ENCODE measurements at regions not wholly inside any gene's neighbourhood (a gene's known extent, or its start where the extent isn't known, plus 50 kb on each side); places are given as distances from the start of the nearest gene placed in this dataset.
"Not testable (repeated sequence)": the region's sequence is repeated elsewhere in the genome, so short reads cannot be mapped to it uniquely, and the experiment has no call there.

DNA sequence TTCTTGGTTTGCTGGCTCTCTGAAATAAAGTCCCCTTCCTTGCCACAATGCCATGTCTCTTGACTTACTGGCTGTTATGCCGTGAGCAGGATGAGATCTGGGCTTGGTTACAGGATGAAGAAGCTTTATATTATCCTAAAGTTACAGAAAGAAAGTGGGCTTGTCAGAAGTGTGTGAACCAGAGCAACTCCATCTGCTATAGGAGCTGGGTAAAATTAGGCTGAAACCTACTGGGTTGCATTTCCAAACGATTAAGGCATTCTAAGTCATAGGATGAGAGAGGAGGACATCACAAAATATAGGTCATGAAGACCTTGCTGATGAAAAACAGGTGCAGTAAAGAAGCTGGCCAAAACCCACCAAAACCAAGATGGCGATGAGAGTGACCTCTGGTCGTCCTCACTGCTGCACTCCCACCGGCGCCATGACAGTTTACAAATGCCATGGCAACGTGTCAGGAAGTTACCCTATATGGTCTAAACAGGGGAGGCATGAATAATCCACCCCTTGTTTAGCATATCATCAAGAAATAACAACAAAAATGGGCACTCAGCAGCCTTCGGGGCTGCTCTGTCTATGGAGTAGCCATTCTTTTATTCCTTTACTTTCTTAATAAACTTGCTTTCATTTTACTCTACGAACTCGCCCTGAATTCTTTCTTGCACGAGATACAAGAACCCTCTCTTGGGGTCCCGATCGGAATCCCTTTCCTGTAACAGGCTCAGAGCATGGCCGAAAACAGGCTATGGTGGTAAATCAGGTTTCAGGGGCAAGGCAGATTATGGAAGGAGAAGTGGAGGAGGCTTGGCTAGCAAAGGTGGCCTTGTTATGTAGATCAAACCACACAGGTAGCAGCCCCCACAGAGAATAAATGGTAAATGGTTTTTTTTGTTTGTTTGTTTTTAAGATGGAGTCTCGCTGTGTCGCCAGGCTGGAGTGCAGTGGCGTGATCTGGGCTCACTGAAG lies 81.3 kb upstream of the C16orf82 start:
- no peak for TF ChIP-seq Cebpa-rat (IDR thresholded peaks at IDR 0.05)
- Histone ChIP-seq H3K9me3 (no peaks in the 10 kb centered on the region), H3K4me2 (no peak overlapping the region), H3K27me3 (no peaks in the 10 kb centered on the region), H3K36me3 (no peaks in the 10 kb centered on the region), H3K9ac (no peak overlapping the region), H4K20me1 (no peaks in the 10 kb centered on the region), H3K4me3 (no peak overlapping the region), H3K27ac (no peak overlapping the region), H3K4me1 (no peaks in the 10 kb centered on the region)

DNA sequence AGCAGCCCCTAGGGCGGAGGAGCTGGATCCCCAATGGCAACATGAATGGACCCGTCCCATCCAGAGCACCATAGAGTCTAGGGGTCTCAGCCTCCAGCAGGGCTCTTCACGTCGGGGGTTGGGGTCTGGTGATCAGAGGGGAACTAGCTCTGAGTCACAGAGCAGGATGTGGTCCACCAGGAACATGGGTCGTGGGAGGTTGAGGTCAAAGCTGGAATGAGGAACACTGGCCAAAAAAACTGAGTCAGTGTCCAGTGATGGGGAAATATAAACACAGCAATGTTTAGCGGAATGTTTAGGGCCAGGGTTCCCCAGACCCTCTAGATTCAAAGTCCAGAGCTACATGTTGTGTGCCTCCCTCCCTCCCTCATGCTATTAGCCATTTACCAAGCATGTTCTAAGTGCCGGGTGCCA lies 79.1 kb upstream of the C16orf82 start:
- no peaks in the 10 kb centered on the region for H3K27me3 ChIP-seq
- no peak overlapping the region for H3K9ac ChIP-seq
- H3K27ac ChIP-seq, result no peak overlapping the region
- TF ChIP-seq Cebpa-rat (IDR thresholded peaks at IDR 0.05), result no peak
- no peaks in the 10 kb centered on the region for H3K9me3 ChIP-seq
- no peaks in the 10 kb centered on the region for H4K20me1 ChIP-seq
- no peaks in the 10 kb centered on the region for H3K4me1 ChIP-seq
- H3K36me3 ChIP-seq, result no peaks in the 10 kb centered on the region
- no peak overlapping the region for H3K4me2 ChIP-seq
- no peak overlapping the region for H3K4me3 ChIP-seq

DNA sequence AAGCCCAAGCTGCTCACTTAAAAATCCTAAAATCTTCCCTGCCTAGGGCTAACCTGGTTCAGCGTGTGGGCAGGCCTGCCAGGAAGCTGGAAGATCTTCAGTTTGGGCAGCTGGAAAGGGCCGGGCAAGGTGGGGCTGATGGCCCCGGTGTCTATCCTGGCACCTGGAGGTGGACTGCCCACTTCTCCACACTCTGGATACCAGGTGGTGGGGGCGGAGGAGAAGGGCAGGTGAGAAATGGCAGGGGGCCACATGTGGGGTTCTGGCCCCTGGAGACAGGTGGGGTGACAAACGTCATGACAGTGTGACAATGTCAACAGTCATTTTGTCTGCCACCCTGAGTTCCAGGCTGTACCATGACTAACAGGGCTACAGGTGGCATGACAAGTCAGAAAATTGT lies 78.5 kb upstream of the C16orf82 start:
- Histone ChIP-seq H3K4me3 (no peak overlapping the region), H4K20me1 (no peaks in the 10 kb centered on the region), H3K27me3 (no peaks in the 10 kb centered on the region), H3K4me2 (no peak overlapping the region), H3K9me3 (no peaks in the 10 kb centered on the region), H3K4me1 (no peaks in the 10 kb centered on the region), H3K9ac (no peak overlapping the region), H3K27ac (no peak overlapping the region), H3K36me3 (no peaks in the 10 kb centered on the region)
- no peak for TF ChIP-seq Cebpa-rat (IDR thresholded peaks at IDR 0.05)

DNA sequence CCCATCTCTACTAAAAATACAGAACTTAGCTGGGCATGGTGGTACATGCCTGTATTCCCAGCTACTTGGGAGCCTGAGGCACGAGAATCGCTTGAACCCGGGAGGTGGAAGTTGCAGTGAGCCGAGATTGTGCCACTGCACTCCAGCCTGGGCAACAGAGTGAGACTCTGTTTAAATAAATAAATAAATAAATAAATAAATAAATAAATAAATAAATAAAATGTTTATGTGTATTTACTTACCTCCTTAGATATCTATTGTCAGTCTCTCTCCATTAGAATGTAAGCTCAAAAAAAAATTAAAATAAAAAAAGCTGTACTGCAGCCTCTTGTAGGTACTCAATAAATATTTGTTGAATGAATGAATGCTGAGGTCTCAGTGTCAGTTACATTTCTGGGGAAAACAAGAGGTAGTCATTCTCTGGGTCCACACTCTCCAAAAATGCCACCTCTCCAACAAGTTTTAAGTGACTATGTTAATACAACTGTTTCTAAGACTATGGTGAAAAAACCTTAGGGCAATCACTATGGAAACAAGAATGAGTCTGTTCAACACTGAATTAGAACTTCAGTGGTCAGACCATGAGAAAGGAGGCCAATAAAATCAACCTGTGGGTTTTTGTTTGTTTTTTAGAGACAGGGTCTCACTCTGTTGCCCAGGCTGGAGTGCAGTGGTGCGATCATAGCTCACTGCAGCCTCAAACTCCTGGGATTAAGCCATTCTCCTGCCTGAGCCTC lies 76.2 kb upstream of the C16orf82 start:
- H3K27ac ChIP-seq, H4K20me1 ChIP-seq, H3K36me3 ChIP-seq, H3K9ac ChIP-seq, H3K9me3 ChIP-seq, H3K4me2 ChIP-seq, H3K27me3 ChIP-seq, H3K4me3 ChIP-seq, H3K4me1 ChIP-seq: not testable (repeated sequence)

DNA sequence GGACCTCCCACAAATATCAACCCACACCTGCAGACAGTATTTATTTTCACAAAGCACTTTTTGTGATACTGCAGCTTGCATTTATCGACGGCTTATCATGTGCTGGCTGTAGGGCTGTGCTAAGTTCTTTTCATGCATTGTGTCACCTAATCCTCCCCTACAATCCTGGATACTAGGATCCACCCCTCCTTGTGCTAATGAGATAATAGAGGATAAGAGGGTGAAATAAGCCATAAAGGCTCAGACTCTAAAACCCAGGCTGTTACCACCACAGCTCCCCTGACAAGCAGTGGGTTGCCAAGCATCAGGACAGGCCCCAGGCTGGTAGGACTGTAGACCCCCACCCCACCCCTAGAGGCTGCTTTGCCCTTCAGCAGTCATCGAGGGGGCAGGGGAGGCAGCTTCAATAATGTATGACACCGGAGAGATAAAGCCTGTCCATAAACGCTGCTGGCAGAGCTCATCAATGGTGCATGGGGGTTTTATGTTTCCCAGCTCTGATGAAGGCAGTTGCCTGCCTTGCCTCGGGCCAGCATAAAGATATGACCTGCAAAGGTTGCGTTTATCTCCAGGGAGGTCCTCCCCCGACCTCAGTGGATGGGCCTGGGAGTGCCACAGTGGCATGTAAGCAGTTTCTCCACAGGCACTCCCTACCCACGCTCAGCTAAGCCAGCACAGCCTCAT lies 73.9 kb upstream of the C16orf82 start:
- no peak for TF ChIP-seq Cebpa-rat (IDR thresholded peaks at IDR 0.05)
- no peak overlapping the region for H3K4me3 ChIP-seq
- H3K36me3 ChIP-seq, result no peaks in the 10 kb centered on the region
- H3K9ac ChIP-seq, result no peak overlapping the region
- no peak overlapping the region for H3K27ac ChIP-seq
- H3K9me3 ChIP-seq, result peaks cover 13% of the 10 kb centered on the region
- H4K20me1 ChIP-seq, result no peaks in the 10 kb centered on the region
- no peak overlapping the region for H3K4me2 ChIP-seq
- no peaks in the 10 kb centered on the region for H3K4me1 ChIP-seq
- no peaks in the 10 kb centered on the region for H3K27me3 ChIP-seq

DNA sequence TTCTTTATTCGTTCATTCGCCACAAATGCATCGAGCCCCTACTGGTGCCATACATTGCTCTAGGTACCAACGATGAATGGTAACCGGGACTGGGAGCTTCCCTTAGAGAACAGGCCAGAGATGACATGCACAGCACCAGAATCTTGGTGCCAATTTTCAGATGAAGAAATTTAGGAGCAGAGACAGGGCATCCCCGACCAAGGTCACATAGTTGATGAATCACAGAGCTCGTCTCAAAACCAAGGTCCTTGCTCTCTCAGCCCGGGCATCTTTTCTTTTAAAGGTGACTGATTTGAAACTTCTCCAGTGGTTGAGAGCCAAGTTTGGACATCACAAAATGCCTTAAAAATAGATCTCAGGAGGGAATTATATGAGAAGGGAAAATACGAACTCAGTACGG lies 73.2 kb upstream of the C16orf82 start:
- Histone ChIP-seq H3K4me3 (no peak overlapping the region), H3K4me1 (no peaks in the 10 kb centered on the region), H4K20me1 (no peaks in the 10 kb centered on the region), H3K27ac (no peak overlapping the region), H3K36me3 (no peaks in the 10 kb centered on the region), H3K27me3 (no peaks in the 10 kb centered on the region), H3K9me3 (peaks cover 14% of the 10 kb centered on the region), H3K4me2 (no peak overlapping the region), H3K9ac (no peak overlapping the region)
- no peak for TF ChIP-seq Cebpa-rat (IDR thresholded peaks at IDR 0.05)

DNA sequence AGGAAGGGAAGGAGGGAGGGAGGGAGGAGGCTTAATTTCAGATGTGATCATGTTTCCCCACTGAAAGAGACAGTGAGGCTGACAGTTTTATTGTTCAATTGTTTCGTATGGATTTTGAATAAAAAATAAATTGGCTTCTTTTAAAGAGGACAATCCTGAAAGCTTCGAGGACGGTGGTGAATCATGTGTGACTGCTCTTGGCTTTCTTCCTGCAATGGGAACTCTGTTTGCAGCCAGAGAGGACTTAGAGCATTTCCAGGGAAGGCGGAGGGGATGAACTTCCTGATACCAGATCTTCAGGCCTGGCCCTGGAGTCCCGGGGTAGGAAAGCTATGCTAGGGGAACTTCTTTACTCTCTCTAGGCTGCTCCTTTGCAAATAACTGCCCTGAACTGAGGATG lies 72.8 kb upstream of the C16orf82 start:
- Histone ChIP-seq H3K27me3 (no peaks in the 10 kb centered on the region), H3K9ac (no peak overlapping the region), H3K4me1 (no peaks in the 10 kb centered on the region), H3K4me2 (no peak overlapping the region), H3K4me3 (no peak overlapping the region), H3K9me3 (peaks cover 14% of the 10 kb centered on the region), H3K27ac (no peak overlapping the region), H4K20me1 (no peaks in the 10 kb centered on the region), H3K36me3 (no peaks in the 10 kb centered on the region)
- TF ChIP-seq Cebpa-rat (IDR thresholded peaks at IDR 0.05), result no peak

DNA sequence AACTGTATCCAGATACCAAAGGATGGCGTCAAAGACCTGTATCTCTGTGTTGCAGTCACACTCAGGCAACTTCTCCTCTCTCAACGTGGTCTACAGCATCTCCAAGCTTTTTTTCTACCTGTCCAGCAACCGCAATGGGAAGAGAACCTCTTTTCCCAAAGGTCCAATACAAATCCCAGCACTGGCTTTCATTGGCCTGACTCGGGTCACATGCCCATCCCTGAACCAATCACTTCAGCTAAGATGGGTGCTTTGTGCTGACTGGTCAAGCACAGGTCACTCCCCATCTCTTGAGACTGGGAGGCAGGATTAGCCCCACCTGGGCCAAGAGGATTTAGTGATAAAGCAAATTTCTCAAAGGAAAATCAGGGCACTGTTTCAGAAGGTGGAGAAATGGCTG lies 71.2 kb upstream of the C16orf82 start:
- TF ChIP-seq Cebpa-rat (IDR thresholded peaks at IDR 0.05), result no peak
- Histone ChIP-seq H3K9ac (no peak overlapping the region), H4K20me1 (no peaks in the 10 kb centered on the region), H3K4me2 (no peak overlapping the region), H3K27me3 (no peaks in the 10 kb centered on the region), H3K27ac (no peak overlapping the region), H3K4me1 (no peaks in the 10 kb centered on the region), H3K9me3 (peaks cover 14% of the 10 kb centered on the region), H3K4me3 (no peak overlapping the region), H3K36me3 (no peaks in the 10 kb centered on the region)

DNA sequence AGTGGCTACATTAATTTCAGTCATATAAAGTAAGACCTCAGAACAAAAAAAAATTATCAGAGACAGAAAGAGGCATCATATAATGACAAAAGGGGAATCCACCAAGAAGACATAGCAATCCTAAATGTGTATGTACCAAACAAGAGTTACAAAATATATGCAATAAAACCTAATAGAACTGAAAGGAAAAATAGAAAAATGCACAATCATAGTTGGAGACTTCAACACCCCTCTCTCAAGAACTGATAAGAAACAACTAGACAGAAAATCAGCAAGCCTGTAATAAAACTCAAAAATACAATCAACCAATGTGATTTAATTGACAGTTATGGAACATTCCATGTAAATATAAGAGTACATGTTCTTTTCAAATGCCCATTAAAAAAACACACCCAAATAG lies 61.3 kb upstream of the C16orf82 start:
- H3K9ac ChIP-seq, result no peak overlapping the region
- H3K4me1 ChIP-seq, result no peaks in the 10 kb centered on the region
- H3K4me3 ChIP-seq, result no peak overlapping the region
- no peak for TF ChIP-seq Cebpa-rat (IDR thresholded peaks at IDR 0.05)
- H3K27ac ChIP-seq, result no peak overlapping the region
- no peaks in the 10 kb centered on the region for H3K27me3 ChIP-seq
- H3K9me3 ChIP-seq, result no peaks in the 10 kb centered on the region
- H3K36me3 ChIP-seq, result no peaks in the 10 kb centered on the region
- H3K4me2 ChIP-seq, result no peak overlapping the region
- no peaks in the 10 kb centered on the region for H4K20me1 ChIP-seq
